ENCODE measurements at regions not wholly inside any gene's neighbourhood (a gene's known extent, or its start where the extent isn't known, plus 50 kb on each side); places are given as distances from the start of the nearest gene placed in this dataset.

DNA sequence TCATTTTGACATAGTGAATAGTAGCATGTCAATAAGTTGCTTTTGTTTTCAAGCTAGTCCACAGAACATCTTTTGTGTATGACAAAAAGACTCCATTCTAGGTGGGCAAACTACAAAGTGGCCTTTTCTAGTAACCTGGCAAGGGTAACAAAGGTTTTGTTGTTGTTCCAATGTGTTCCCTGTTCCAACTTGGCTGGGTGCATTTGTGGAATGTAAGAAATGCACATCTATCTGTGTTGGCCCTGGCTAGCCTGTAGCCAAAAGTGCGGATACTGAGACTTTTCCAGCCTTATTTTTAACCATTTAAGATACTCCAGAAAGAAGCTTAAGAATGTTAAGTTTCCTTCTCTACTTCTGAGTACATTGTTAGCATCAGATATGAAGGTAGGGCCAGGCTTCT is 118.7 kb upstream of the CHRDL1 start:
- TF ChIP-seq EZH2 (IDR thresholded peaks at IDR 0.05; ENCODE audit: low read length) = no peak
- TF ChIP-seq, protein P1, sequence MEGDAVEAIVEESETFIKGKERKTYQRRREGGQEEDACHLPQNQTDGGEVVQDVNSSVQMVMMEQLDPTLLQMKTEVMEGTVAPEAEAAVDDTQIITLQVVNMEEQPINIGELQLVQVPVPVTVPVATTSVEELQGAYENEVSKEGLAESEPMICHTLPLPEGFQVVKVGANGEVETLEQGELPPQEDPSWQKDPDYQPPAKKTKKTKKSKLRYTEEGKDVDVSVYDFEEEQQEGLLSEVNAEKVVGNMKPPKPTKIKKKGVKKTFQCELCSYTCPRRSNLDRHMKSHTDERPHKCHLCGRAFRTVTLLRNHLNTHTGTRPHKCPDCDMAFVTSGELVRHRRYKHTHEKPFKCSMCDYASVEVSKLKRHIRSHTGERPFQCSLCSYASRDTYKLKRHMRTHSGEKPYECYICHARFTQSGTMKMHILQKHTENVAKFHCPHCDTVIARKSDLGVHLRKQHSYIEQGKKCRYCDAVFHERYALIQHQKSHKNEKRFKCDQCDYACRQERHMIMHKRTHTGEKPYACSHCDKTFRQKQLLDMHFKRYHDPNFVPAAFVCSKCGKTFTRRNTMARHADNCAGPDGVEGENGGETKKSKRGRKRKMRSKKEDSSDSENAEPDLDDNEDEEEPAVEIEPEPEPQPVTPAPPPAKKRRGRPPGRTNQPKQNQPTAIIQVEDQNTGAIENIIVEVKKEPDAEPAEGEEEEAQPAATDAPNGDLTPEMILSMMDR (optimal IDR thresholded peaks at IDR 0.05 in 1 of 3, IDR thresholded peaks at IDR 0.05 in 1 of 3, conservative IDR thresholded peaks at IDR 0.05 in 1 of 3; ENCODE audit: extremely low read depth in 1 of 3, insufficient read depth in 2 of 3, low read length in 3 of 3) = no peak

Measured in keratinocyte (primary cell).